Neural cell (in vitro differentiated cells): ENCODE measurements at regions not wholly inside any gene's neighbourhood (a gene's known extent, or its start where the extent isn't known, plus 50 kb on each side); places are given as distances from the start of the nearest gene placed in this dataset.

Source experiments
- H2AFZ ChIP-seq: fragments of 200-600, 300-800 bp; sonication (generic), shearing (Covaris generic); 2 replicates; pipeline ENCODE4 v1.6.0; 2014; ENCODE audit warnings: low read depth, mild to moderate bottlenecking, antibody characterized with exemption, low read length, moderate library complexity
- H3F3A ChIP-seq: fragments of 200-600 bp; shearing (Covaris generic); 2 replicates; pipeline ENCODE4 v1.6.1; 2016; ENCODE audit warnings: mild to moderate bottlenecking, moderate library complexity, mixed read lengths, antibody characterized with exemption, low read length; ENCODE audit not compliant: insufficient read depth, poor library complexity, severe bottlenecking
- H3K27ac ChIP-seq: fragments of 200-600, 300-800 bp; sonication (generic), shearing (Covaris generic); 2 replicates; pipeline ENCODE4 v1.5.1; 2014; ENCODE audit warnings: mild to moderate bottlenecking, low read length, moderate library complexity
- H3K27me3 ChIP-seq: fragments of 300-800, 200-600 bp; sonication (generic), shearing (Covaris generic); 2 replicates; pipeline ENCODE4 v1.6.0; 2014; ENCODE audit warnings: mild to moderate bottlenecking, low read depth, low read length, moderate library complexity; ENCODE audit not compliant: insufficient read depth
- H3K36me3 ChIP-seq: fragments of 300-800, 200-600 bp; sonication (generic), shearing (Covaris generic); 2 replicates; pipeline ENCODE4 v1.5.1; 2014; ENCODE audit warnings: mild to moderate bottlenecking, antibody characterized with exemption, low read length, moderate library complexity; ENCODE audit not compliant: insufficient read depth
- H3K4me2 ChIP-seq: fragments of 300-800, 200-600 bp; sonication (generic), shearing (Covaris generic); 2 replicates; pipeline ENCODE4 v1.6.0; 2014; ENCODE audit warnings: mild to moderate bottlenecking, low read length
- H3K4me3 ChIP-seq: fragments of 300-800, 200-600 bp; sonication (generic), shearing (Covaris generic); 2 replicates; pipeline ENCODE4 v1.5.1; 2014; ENCODE audit warnings: mild to moderate bottlenecking, low read length, moderate library complexity
- H3K79me2 ChIP-seq: fragments of 200-600 bp; shearing (Covaris generic); replicated peaks from 2 replicates; pipeline ENCODE4 v1.6.0; 2014; ENCODE audit warnings: mild to moderate bottlenecking, low read length, moderate library complexity; ENCODE audit not compliant: insufficient read depth
- H3K9ac ChIP-seq: fragments of 300-800, 200-600 bp; sonication (generic), shearing (Covaris generic); 2 replicates; pipeline ENCODE4 v1.6.1; 2016; ENCODE audit warnings: mild to moderate bottlenecking, low read length, mixed read lengths
- H3K9me2 ChIP-seq: fragments of 200-600 bp; shearing (Covaris generic); 2 replicates; pipeline ENCODE4 v1.6.1; 2016; ENCODE audit warnings: mild to moderate bottlenecking, low read length, mixed read lengths; ENCODE audit not compliant: insufficient read depth
- H3K9me3 ChIP-seq: fragments of 200-600, 300-800 bp; sonication (generic), shearing (Covaris generic); 2 replicates; pipeline ENCODE4 v1.6.1; 2016; ENCODE audit warnings: mild to moderate bottlenecking, mixed run types, low read length, moderate library complexity, mixed read lengths
- H4K20me1 ChIP-seq: fragments of 200-600 bp; shearing (Covaris generic); 2 replicates; pipeline ENCODE4 v1.6.1; 2016; ENCODE audit warnings: mild to moderate bottlenecking, mixed run types; ENCODE audit not compliant: insufficient read depth
- EP300 ChIP-seq: fragments of 450-650 bp; conservative IDR thresholded peaks from 2 replicates; pipeline ENCODE4 v1.6.1; 2014; ENCODE audit warnings: antibody characterized with exemption, mild to moderate bottlenecking, moderate library complexity; ENCODE audit not compliant: poor library complexity, severe bottlenecking
- EZH2 ChIP-seq: fragments of 200-600, 300-800 bp; shearing (Covaris generic), sonication (generic); IDR thresholded peaks from 2 replicates; pipeline ENCODE4 v1.6.1; 2014; ENCODE audit warnings: antibody characterized with exemption, low read length, borderline replicate concordance, mild to moderate bottlenecking; ENCODE audit not compliant: insufficient read depth, poor library complexity, severe bottlenecking
- MXI1 ChIP-seq: fragments of 450-650 bp; conservative IDR thresholded peaks from 2 replicates; pipeline ENCODE4 v1.6.1; 2014; ENCODE audit warnings: antibody characterized with exemption, mild to moderate bottlenecking; ENCODE audit not compliant: poor library complexity, severe bottlenecking
- POLR2AphosphoS5 ChIP-seq: IDR thresholded peaks from 2 replicates; pipeline ENCODE4 v1.6.1; 2012
- RAD21 ChIP-seq: fragments of 450-650 bp; conservative IDR thresholded peaks from 2 replicates; pipeline ENCODE4 v1.6.1; 2014; ENCODE audit warnings: antibody characterized with exemption, mild to moderate bottlenecking, moderate library complexity
- SMC3 ChIP-seq: fragments of 450-650 bp; conservative IDR thresholded peaks from 2 replicates; pipeline ENCODE4 v1.6.1; 2014; ENCODE audit warnings: antibody characterized with exemption, mild to moderate bottlenecking, moderate library complexity; ENCODE audit not compliant: poor library complexity
- TAF1 ChIP-seq: IDR thresholded peaks from 2 replicates; pipeline ENCODE4 v1.6.1; 2012; ENCODE audit warnings: low read depth
- TF ChIP-seq, protein P1 (sequence below): fragments of 450-650 bp; IDR thresholded peaks from 2 replicates; pipeline ENCODE4 v1.5.1; 2014; ENCODE audit warnings: antibody characterized with exemption, mild to moderate bottlenecking, moderate library complexity; ENCODE audit not compliant: poor library complexity, severe bottlenecking
- TF ChIP-seq, protein P2 (sequence below): IDR thresholded peaks from 2 replicates; pipeline ENCODE4 v1.6.1; 2012; ENCODE audit warnings: borderline replicate concordance

DNA sequence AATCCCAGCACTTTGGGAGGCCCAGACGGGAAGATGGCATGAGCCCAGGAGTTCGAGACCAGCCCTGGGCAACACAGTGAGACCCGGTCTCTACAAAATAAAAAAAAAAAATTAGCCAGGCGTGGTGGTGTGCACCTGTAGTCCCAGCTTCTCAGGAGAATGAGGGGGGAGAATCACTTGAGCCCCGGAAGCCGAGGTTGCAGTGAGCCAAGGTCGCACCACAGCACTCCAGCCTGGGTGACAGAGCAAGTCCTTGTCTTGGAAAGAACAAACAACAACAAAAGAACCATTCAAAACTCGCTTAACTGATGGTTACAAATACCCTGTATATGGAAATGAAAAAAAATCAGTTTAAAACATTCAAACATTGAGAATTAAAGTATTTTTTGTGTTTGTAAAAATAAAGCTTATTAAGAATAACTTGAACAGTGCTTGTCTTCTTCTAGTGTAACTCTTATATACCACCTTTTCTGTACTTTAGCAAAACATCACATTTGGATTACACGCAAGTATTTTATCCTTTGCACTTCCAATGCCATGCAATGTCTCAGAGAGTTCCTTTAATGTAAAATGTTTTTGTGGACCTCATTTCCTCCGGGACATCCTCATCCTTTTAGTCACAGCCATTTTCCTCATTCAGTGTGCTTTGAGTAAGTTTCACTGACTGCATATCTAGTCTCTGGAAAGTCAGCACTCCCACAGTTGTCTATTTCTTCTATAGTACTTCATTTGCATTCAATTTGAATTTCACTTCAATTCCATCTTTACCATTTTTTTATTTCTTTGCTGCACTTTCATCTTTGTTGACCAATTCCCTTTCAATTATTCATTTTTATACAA, 113.0 kb upstream of the GOLGA8J start:
- Histone ChIP-seq H3K4me3 (no peak overlapping the region), H3F3A (no peaks in the 10 kb centered on the region)

GRCh38 chr15:29968895-29969561, 113.7 kb upstream of the GOLGA8J start:
- Histone ChIP-seq H3F3A (no peaks in the 10 kb centered on the region), H3K27me3 (peaks cover 37% of the 10 kb centered on the region), H2AFZ (no peak overlapping the region), H3K9me2 (no peaks in the 10 kb centered on the region), H3K79me2 (no peaks in the 10 kb centered on the region), H3K4me2 (no peak overlapping the region), H3K36me3 (no peaks in the 10 kb centered on the region), H3K9ac (no peak overlapping the region), H4K20me1 (no peaks in the 10 kb centered on the region), H3K27ac (no peak overlapping the region), H3K4me3 (peak overlapping the region; percentile 65), H3K9me3 (peaks cover 4% of the 10 kb centered on the region)
- TF ChIP-seq EP300 (no peak), SMC3 (no peak), MXI1 (no peak), RAD21 (no peak), TAF1 (no peak), EZH2 (no peak), POLR2AphosphoS5 (no peak)
- TF ChIP-seq, protein P1, sequence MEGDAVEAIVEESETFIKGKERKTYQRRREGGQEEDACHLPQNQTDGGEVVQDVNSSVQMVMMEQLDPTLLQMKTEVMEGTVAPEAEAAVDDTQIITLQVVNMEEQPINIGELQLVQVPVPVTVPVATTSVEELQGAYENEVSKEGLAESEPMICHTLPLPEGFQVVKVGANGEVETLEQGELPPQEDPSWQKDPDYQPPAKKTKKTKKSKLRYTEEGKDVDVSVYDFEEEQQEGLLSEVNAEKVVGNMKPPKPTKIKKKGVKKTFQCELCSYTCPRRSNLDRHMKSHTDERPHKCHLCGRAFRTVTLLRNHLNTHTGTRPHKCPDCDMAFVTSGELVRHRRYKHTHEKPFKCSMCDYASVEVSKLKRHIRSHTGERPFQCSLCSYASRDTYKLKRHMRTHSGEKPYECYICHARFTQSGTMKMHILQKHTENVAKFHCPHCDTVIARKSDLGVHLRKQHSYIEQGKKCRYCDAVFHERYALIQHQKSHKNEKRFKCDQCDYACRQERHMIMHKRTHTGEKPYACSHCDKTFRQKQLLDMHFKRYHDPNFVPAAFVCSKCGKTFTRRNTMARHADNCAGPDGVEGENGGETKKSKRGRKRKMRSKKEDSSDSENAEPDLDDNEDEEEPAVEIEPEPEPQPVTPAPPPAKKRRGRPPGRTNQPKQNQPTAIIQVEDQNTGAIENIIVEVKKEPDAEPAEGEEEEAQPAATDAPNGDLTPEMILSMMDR, result no peak
- TF ChIP-seq, protein P2, sequence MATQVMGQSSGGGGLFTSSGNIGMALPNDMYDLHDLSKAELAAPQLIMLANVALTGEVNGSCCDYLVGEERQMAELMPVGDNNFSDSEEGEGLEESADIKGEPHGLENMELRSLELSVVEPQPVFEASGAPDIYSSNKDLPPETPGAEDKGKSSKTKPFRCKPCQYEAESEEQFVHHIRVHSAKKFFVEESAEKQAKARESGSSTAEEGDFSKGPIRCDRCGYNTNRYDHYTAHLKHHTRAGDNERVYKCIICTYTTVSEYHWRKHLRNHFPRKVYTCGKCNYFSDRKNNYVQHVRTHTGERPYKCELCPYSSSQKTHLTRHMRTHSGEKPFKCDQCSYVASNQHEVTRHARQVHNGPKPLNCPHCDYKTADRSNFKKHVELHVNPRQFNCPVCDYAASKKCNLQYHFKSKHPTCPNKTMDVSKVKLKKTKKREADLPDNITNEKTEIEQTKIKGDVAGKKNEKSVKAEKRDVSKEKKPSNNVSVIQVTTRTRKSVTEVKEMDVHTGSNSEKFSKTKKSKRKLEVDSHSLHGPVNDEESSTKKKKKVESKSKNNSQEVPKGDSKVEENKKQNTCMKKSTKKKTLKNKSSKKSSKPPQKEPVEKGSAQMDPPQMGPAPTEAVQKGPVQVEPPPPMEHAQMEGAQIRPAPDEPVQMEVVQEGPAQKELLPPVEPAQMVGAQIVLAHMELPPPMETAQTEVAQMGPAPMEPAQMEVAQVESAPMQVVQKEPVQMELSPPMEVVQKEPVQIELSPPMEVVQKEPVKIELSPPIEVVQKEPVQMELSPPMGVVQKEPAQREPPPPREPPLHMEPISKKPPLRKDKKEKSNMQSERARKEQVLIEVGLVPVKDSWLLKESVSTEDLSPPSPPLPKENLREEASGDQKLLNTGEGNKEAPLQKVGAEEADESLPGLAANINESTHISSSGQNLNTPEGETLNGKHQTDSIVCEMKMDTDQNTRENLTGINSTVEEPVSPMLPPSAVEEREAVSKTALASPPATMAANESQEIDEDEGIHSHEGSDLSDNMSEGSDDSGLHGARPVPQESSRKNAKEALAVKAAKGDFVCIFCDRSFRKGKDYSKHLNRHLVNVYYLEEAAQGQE, result no peak

More for the DNA sequence above, 113.0 kb upstream of the GOLGA8J start:
- Histone ChIP-seq H3K9me3 (peaks cover 4% of the 10 kb centered on the region), H3K27me3 (peaks cover 37% of the 10 kb centered on the region), H3K9me2 (no peaks in the 10 kb centered on the region), H3K27ac (no peak overlapping the region), H4K20me1 (no peaks in the 10 kb centered on the region), H2AFZ (no peak overlapping the region), H3K79me2 (no peaks in the 10 kb centered on the region), H3K9ac (no peak overlapping the region), H3K36me3 (no peaks in the 10 kb centered on the region), H3K4me2 (no peak overlapping the region)
- no peak for TF ChIP-seq SMC3
